GM21381 (cell line): ENCODE measurements at regions not wholly inside any gene's neighbourhood (a gene's known extent, or its start where the extent isn't known, plus 50 kb on each side); places are given as distances from the start of the nearest gene placed in this dataset.

Experiments used
- ATAC-seq: cut with Tn5 transposase; IDR thresholded peaks from one replicate; pipeline ENCODE4 v1.9.1; 2021; ENCODE audit warnings: mild to moderate bottlenecking, moderate library complexity; ENCODE audit not compliant: unreplicated experiment

GRCh38 chr5:141753143-141753970 lies 71.3 kb upstream of the ARAP3 start:
- no peak for ATAC-seq

GRCh38 chr5:141747152-141748141 lies 65.4 kb upstream of the ARAP3 start:
- no peak for ATAC-seq

- ATAC-seq = no peak
Observed at GRCh38 chr5:141746395-141746794, 64.4 kb upstream of the ARAP3 start.

GRCh38 chr5:141745390-141745789 lies 63.4 kb upstream of the ARAP3 start:
- no peak for ATAC-seq

- ATAC-seq = no peak
Observed at GRCh38 chr5:141743866-141744272, 61.8 kb upstream of the ARAP3 start.

GRCh38 chr5:141742866-141743851 lies 61.1 kb upstream of the ARAP3 start:
- ATAC-seq = no peak

- no peak for ATAC-seq
Observed at GRCh38 chr5:141742144-141742543, 60.1 kb upstream of the ARAP3 start.

GRCh38 chr5:141740885-141741284 lies 58.9 kb upstream of the ARAP3 start:
- ATAC-seq = no peak

GRCh38 chr5:141737535-141737934 lies 55.5 kb upstream of the ARAP3 start:
- ATAC-seq = no peak

GRCh38 chr5:141735823-141736222 lies 53.8 kb upstream of the ARAP3 start:
- ATAC-seq = no peak

- ATAC-seq = no peak
Observed at GRCh38 chr5:141734501-141735229, 52.6 kb upstream of the ARAP3 start.

GRCh38 chr5:141733198-141733597 lies 51.2 kb upstream of the ARAP3 start:
- no peak for ATAC-seq

- ATAC-seq = no peak
Observed at GRCh38 chr5:141732417-141732816, 50.4 kb upstream of the ARAP3 start.
